HepG2 (cell line): ENCODE measurements at regions not wholly inside any gene's neighbourhood (a gene's known extent, or its start where the extent isn't known, plus 50 kb on each side); places are given as distances from the start of the nearest gene placed in this dataset.

Experiments
- ATAC-seq: fragments of 200-7000 bp; cut with Tn5 transposase; 3 replicates; pipeline ENCODE4 v1.9.1; 2020; ENCODE audit warnings: mild to moderate bottlenecking, moderate library complexity
- BruUV-seq: library from RNA; stranded (reverse); fragments of 400-500 nt; replicated peaks from 2 replicates; lab custom pipeline; 2021; lab: Mats Ljungman, UMichigan
- CTCF ChIA-PET: fragments of 300-600 bp; formaldehyde crosslinking; extraction: SDS; loops from one replicate; lab custom pipeline; 2021; ENCODE audit warnings: low total read pairs, inconsistent platforms, low intra/inter-chr PET ratio; lab: Yijun Ruan, JAX
- POLR2A ChIA-PET: fragments of 350-600 bp; sonication (Branson Sonifier 250); formaldehyde crosslinking; loops from one replicate; lab custom pipeline; 2020; ENCODE audit warnings: antibody characterized with exemption, inconsistent platforms; lab: Yijun Ruan, JAX
- DNase-seq: peaks from one replicate; pipeline ENCODE4 v3.0.0-alpha.2; 2015; ENCODE audit warnings: low spot score
- FAIRE-seq: peaks from 3 replicates; lab custom pipeline; 2011; peaks lifted over from hg19 to GRCh38; lab: Jason Lieb, UNC
- H2AFZ ChIP-seq: one replicate; pipeline ENCODE4 v1.6.1; 2011; ENCODE audit warnings: low read length, inconsistent platforms
- H3K27ac ChIP-seq: fragments of 300-600 bp; 3 replicates; pipeline ENCODE4 v1.8.0; 2011; ENCODE audit warnings: mixed run types, mild to moderate bottlenecking, mixed read lengths, low read length, inconsistent platforms; ENCODE audit not compliant: insufficient read depth; ENCODE audit errors: extremely low read length
- H3K27me3 ChIP-seq, 2 experiments: fragments of 200-600 bp in 1 of 2; 2 replicates in 1 of 2; 3 replicates in 1 of 2; pipeline versions ENCODE4 v1.6.0 to v1.8.0; 2011; ENCODE audit warnings: low read length in 2 of 2, mild to moderate bottlenecking in 2 of 2, moderate library complexity in 2 of 2, inconsistent platforms in 1 of 2; ENCODE audit not compliant: insufficient read depth in 2 of 2, control insufficient read depth in 1 of 2
- H3K36me3 ChIP-seq, 2 experiments: fragments of 200-600 bp in 1 of 2; replicated peaks in 1 of 2; 2 replicates in 1 of 2; 3 replicates in 1 of 2; pipeline versions ENCODE4 v1.5.1 to v1.8.0; 2011; ENCODE audit warnings: low read length in 2 of 2, inconsistent platforms in 1 of 2; ENCODE audit not compliant: insufficient read depth in 2 of 2, control insufficient read depth in 1 of 2
- H3K4me1 ChIP-seq: 2 replicates; pipeline ENCODE4 v1.5.1; 2012; ENCODE audit warnings: low read length, inconsistent platforms; ENCODE audit not compliant: insufficient read depth
- H3K4me2 ChIP-seq: 2 replicates; pipeline ENCODE4 v1.6.0; 2011; ENCODE audit warnings: low read depth, low read length, inconsistent platforms
- H3K4me3 ChIP-seq, 3 experiments: fragments of 200-600 bp in 1 of 3; sonication (generic), shearing (Covaris generic) in 1 of 3; replicated peaks in 1 of 3; 2 replicates each; pipeline ENCODE4 v1.5.1; 2011 to 2016; ENCODE audit warnings: low read length in 3 of 3, inconsistent platforms in 2 of 3, low read depth in 2 of 3, mild to moderate bottlenecking in 2 of 3, control low read depth in 1 of 3, mixed read lengths in 1 of 3; ENCODE audit not compliant: insufficient read depth in 1 of 3
- H3K79me2 ChIP-seq: one replicate; pipeline ENCODE4 v1.6.1; 2011; ENCODE audit warnings: low read length, inconsistent platforms; ENCODE audit not compliant: insufficient read depth
- H3K9ac ChIP-seq: 2 replicates; pipeline ENCODE4 v1.6.0; 2011; ENCODE audit warnings: mild to moderate bottlenecking, low read depth, low read length, inconsistent platforms; ENCODE audit not compliant: insufficient read depth
- H3K9me3 ChIP-seq: 2 replicates; pipeline ENCODE4 v1.5.1; 2012; ENCODE audit warnings: mild to moderate bottlenecking, low read length
- H4K20me1 ChIP-seq: 2 replicates; pipeline ENCODE4 v1.6.0; 2011; ENCODE audit warnings: inconsistent platforms, mild to moderate bottlenecking, low read length, moderate library complexity; ENCODE audit not compliant: insufficient read depth
- ARNTL ChIP-seq: sonication (generic); formaldehyde crosslinking; IDR thresholded peaks from 2 replicates; pipeline ENCODE4 v1.4.0; 2020; ENCODE audit warnings: mild to moderate bottlenecking, missing genetic modification reagents
- PLRG1 ChIP-seq: fragments of 450-650 bp; conservative IDR thresholded peaks from 2 replicates; pipeline ENCODE4 v1.6.1; 2016
- ZNF317 ChIP-seq: sonication (generic); formaldehyde crosslinking; IDR thresholded peaks from 2 replicates; pipeline ENCODE4 v1.5.0; 2020; ENCODE audit warnings: mild to moderate bottlenecking, missing genetic modification reagents
- WGBS: methylation state at CpG from one replicate; pipeline ENCODE4 v1.1.6; 2017; ENCODE audit warnings: low lambda C conversion rate; 5-methylcytosine and 5-hydroxymethylcytosine counted together
- in situ Hi-C: cut with HindIII; loops from 2 replicates; pipeline ENCODE4 v1.10.0; 2017; ENCODE audit warnings: low pct_unique_long_range_greater_than_20kb; ENCODE audit not compliant: extremely low pct_ligation_motif_present
- intact Hi-C: fragments of 100-400 bp; cut with micrococcal nuclease; formaldehyde crosslinking; loops from one replicate; pipeline ENCODE4 v1.10.0; 2022; ENCODE audit not compliant: unreplicated experiment
- TF ChIP-seq, protein P1 (sequence below): sonication (generic); formaldehyde crosslinking; IDR thresholded peaks from 2 replicates; pipeline ENCODE4 v1.4.0; 2020; ENCODE audit warnings: missing genetic modification reagents, mild to moderate bottlenecking, borderline replicate concordance
- TF ChIP-seq, protein P2 (sequence below): sonication (generic); formaldehyde crosslinking; IDR thresholded peaks from 2 replicates; pipeline ENCODE4 v1.8.1; 2023; ENCODE audit warnings: mild to moderate bottlenecking, missing genetic modification reagents, borderline replicate concordance
- TF ChIP-seq, protein P3 (sequence below): sonication (generic); formaldehyde crosslinking; IDR thresholded peaks from 2 replicates; pipeline ENCODE4 v1.5.0; 2020; ENCODE audit warnings: missing genetic modification reagents

DNA sequence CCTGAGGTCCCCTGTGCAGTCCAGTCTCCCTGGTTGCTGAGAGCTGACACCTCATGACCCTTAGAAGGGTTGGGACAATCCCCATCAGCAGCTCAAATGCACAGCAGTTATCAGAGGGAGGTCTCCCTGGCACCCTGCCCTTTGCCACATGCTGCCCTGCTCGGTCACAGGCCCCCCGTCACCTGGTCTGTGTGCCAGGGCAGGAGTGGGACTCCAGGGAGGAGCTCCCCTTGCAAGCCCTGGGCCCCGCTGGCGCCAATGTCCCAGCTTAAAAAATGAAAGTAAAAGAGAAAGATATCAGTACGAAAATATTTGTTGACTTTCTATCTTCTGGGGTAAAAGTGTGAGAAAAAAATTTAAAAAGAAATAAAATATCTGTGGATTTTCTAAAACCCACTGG is 68.1 kb upstream of the SLC22A16 start:
- CTCF ChIA-PET = no interaction called here
- no TSS peak for BruUV-seq
- 96% methylated on average over 5 of the region's 5 CpGs for WGBS

More for the DNA sequence above, 68.1 kb upstream of the SLC22A16 start:
- H3K4me2 ChIP-seq = no peak overlapping the region
- DNase-seq (no peak), ATAC-seq (no peak), FAIRE-seq (no peak)
- no peaks in the 10 kb centered on the region for H3K79me2 ChIP-seq
- in situ Hi-C loops (no loop called here), intact Hi-C loops (no loop called here)
- POLR2A ChIA-PET = interaction anchor here (1.9 kb wide), 1 partner anchor 10 kb away, joined by 9 read pairs; no protein-coding TSS in a partner anchor
- H2AFZ ChIP-seq = no peak overlapping the region
- no peaks in the 10 kb centered on the region for H3K27me3 ChIP-seq
- TF ChIP-seq PLRG1 (no peak), ZNF317 (CRISPR knock-in tag) (no peak), ARNTL (no peak)
- TF ChIP-seq, protein P1, sequence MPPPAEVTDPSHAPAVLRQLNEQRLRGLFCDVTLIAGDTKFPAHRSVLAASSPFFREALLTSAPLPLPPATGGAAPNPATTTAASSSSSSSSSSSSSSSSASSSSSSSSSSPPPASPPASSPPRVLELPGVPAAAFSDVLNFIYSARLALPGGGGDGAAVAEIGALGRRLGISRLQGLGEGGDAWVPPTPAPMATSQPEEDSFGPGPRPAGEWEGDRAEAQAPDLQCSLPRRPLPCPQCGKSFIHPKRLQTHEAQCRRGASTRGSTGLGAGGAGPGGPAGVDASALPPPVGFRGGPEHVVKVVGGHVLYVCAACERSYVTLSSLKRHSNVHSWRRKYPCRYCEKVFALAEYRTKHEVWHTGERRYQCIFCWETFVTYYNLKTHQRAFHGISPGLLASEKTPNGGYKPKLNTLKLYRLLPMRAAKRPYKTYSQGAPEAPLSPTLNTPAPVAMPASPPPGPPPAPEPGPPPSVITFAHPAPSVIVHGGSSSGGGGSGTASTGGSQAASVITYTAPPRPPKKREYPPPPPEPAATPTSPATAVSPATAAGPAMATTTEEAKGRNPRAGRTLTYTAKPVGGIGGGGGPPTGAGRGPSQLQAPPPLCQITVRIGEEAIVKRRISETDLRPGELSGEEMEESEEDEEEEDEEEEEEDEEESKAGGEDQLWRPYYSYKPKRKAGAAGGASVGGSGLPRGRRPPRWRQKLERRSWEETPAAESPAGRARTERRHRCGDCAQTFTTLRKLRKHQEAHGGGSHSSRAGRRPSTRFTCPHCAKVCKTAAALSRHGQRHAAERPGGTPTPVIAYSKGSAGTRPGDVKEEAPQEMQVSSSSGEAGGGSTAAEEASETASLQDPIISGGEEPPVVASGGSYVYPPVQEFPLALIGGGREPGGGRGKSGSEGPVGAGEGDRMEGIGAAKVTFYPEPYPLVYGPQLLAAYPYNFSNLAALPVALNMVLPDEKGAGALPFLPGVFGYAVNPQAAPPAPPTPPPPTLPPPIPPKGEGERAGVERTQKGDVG = no peak
- TF ChIP-seq, protein P2, sequence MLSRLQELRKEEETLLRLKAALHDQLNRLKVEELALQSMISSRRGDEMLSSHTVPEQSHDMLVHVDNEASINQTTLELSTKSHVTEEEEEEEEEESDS = no peak
- TF ChIP-seq, protein P3, sequence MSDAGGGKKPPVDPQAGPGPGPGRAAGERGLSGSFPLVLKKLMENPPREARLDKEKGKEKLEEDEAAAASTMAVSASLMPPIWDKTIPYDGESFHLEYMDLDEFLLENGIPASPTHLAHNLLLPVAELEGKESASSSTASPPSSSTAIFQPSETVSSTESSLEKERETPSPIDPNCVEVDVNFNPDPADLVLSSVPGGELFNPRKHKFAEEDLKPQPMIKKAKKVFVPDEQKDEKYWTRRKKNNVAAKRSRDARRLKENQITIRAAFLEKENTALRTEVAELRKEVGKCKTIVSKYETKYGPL = no peak
- H3K4me1 ChIP-seq = peaks cover 69% of the 10 kb centered on the region
- H3K9ac ChIP-seq = no peak overlapping the region
- no peaks in the 10 kb centered on the region for H3K36me3 ChIP-seq
- H3K9me3 ChIP-seq = peaks cover 7% of the 10 kb centered on the region
- H3K4me3 ChIP-seq = no peak overlapping the region
- H4K20me1 ChIP-seq = no peaks in the 10 kb centered on the region
- H3K27ac ChIP-seq = no peak overlapping the region
